ENCODE measurements at regions not wholly inside any gene's neighbourhood (a gene's known extent, or its start where the extent isn't known, plus 50 kb on each side); places are given as distances from the start of the nearest gene placed in this dataset.

DNA sequence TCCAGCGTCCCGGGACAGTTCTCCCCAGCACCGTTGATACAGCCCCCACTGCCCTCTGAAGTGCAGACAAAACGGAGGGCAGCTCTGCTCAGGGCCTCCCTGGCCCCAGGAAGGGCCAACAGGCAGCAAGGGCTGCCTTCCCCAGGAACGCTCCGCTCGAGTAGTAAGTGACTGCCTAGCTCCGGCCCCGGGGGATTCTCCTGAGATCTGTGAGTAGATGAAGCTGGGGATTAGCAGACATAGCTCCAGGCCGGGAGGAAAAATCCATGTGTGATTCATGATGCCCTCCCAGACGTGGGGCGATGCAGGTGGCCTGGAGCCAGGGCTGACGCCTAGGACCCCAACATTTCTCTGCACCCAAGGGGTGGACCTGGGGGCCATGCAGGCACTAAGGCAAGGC lies 85.3 kb downstream of the ENGASE start:
- TF ChIP-seq, protein P1, sequence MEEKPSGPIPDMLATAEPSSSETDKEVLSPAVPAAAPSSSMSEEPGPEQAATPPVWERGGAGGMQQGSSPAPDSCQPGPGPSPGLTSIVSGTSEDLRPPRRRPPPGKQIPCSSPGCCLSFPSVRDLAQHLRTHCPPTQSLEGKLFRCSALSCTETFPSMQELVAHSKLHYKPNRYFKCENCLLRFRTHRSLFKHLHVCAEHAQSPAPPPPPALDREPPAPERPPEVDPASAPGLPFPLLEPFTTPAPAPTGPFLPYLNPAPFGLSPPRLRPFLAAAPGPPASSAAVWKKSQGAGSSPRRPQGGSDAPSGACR (CRISPR knock-in tag; IDR thresholded peaks at IDR 0.05) = no peak
- TF ChIP-seq ZNF350 (CRISPR knock-in tag; IDR thresholded peaks at IDR 0.05; ENCODE audit: borderline replicate concordance, low read depth) = no peak
- no peak for TF ChIP-seq SP2 (CRISPR knock-in tag; IDR thresholded peaks at IDR 0.05)

All from HepG2 (cell line).